ENCODE measurements at regions not wholly inside any gene's neighbourhood (a gene's known extent, or its start where the extent isn't known, plus 50 kb on each side); places are given as distances from the start of the nearest gene placed in this dataset.
"Not testable (repeated sequence)": the region's sequence is repeated elsewhere in the genome, so short reads cannot be mapped to it uniquely, and the experiment has no call there.

GRCh38 chr5:93359296-93359959 lies 221.6 kb downstream of the NR2F1-AS1 start:
- no peak for DNase-seq (ENCODE audit: low read depth)

DNA sequence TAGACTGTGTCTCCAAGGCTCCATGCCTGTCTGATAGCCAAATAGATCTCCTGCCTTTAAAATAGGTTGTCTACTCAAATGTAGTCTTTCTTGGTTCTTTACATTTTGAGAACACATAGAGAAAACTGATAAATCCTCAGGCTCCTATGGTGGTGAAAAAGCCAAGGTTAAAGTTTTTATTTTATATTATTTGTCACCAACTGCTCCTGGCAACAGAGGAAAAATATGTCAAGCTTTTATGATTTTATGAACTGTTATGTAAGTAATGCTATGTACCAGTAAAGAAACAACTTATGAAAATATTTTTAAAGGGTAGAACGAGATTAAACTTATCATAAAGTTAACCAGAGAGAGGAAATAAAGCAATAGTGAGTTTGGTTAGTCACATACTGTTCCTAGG lies 222.8 kb downstream of the NR2F1-AS1 start:
- DNase-seq (ENCODE audit: low read depth) = no peak

DNA sequence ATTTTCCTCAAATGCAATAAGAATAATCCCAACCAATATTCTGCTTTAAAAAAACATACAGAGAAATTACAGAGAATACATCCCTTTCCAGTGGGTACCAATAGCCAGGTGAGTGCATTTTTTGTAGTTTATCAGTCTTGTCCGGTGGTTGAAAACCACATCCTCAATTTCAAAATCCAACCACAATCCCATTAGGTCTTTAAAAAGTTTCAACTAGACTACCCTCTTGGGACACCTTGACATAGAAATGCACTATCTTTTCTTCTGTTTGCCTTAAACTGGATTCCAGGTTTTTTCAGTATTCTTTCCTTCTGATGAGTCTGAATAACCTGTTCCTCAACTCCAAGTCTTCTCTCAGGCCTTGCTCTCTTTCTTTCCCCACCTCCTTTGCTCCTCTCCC lies 223.3 kb downstream of the NR2F1-AS1 start:
- no peak for DNase-seq (ENCODE audit: low read depth)

GRCh38 chr5:93355691-93356090 lies 225.3 kb downstream of the NR2F1-AS1 start:
- no peak for DNase-seq (ENCODE audit: low read depth)

GRCh38 chr5:93352186-93352585 lies 228.8 kb downstream of the NR2F1-AS1 start:
- no peak for DNase-seq (ENCODE audit: low read depth)

DNA sequence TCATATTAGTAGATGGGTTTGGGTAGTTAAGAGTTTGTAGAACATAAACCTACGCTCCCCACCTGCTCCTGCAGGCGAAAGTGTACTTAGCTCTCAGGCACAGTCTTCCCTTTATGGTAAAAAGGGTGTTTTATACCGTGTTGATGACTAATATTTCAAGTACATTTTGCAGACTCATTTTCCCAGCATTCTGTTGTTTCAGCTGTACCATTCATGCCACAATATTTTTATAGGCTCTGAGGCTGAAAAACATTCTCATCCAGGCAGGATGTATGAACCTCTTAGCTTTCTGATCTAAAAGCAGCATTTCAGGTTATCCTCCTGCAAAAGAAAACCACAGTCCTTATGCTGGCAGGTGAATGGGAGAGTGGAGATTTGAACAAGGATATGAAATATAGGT lies 231.4 kb downstream of the NR2F1-AS1 start:
- peak; percentile 13 for DNase-seq (ENCODE audit: low read depth)

DNA sequence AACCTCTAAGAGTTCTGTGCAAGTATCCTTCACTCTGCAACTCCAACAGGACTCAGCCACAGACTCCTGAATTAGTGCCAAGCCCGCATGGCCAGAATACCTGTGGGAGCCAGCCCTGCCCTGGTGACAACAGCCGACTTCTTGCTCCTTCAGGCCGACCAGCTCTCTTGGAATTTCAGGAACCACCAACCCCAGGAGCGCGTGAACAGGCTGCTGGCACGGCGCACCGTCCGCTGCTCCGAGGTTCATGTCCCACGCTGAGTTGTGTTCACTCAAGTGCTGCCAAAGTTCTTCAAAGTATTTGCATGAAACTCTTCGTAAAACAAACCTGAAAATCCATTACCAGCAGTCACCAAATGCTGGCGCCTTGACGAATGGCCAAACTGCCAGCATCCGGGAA lies 232.8 kb downstream of the NR2F1-AS1 start:
- DNase-seq (ENCODE audit: low read depth) = no peak

- not testable (repeated sequence) for DNase-seq (ENCODE audit: low read depth)
Observed at GRCh38 chr5:93346850-93347249, 234.2 kb downstream of the NR2F1-AS1 start.

DNA sequence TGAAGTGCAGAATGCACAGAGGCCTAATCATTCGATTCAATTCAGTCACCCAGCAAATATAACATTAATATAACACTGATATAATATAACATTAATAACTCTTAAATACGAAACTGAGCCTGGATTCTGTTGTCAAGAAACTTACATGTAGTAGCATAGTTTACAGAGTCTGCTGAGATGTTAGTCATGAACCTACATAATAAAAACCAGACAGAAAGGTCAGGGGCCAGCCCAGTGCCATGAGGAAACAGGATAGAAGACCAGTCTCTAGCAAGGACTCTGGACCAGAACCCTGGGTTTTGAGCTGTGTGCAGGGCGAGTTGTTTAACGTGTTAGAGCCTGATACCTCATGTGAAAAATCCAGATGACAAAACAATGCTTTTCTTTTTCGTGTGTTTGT lies 234.7 kb downstream of the NR2F1-AS1 start:
- DNase-seq (ENCODE audit: low read depth) = no peak

DNA sequence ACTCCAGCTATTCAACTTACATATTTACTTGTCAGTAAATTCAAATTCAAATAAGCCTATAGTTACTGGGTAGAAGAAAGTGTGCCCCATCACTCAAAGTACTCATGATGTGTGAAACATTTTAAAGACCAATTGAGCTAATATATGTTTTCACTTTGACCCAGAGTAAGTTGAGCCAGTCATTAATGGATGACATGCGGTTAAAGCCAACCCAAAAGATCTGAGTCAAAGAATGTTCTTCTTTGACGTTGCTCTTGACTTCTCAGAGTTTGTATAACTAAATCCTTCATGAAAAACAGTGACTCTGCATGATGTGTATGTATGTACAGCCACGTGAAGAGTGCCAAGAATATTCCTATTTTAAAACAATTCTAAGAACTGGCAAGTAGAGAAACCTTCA lies 237.4 kb downstream of the NR2F1-AS1 start:
- DNase-seq (ENCODE audit: low read depth) = no peak

DNA sequence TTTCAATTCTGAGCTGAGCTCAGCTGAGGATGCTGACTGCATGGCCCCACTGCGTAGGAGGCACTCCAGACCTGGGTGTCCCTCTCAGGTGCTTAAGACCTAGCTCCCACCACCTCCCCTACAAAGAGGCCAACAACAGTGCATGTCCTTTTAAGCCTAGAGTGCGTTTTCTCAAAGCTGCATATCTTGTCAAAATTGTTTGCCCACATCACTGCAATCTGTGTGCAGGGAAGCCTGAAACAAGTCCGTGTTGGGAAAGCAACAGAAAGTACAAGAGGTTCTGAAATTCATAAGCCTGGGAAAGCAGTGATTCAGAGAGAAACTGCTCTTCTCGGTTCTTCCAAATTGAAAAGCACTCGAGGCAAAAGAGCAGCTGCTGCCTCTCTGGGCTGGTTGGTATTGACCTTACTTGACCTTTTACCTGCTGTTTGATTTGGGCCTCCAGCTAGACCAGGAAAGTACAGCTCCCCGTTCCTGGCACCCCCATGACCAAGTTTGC lies 238.4 kb downstream of the NR2F1-AS1 start:
- DNase-seq (ENCODE audit: low read depth) = no peak

DNA sequence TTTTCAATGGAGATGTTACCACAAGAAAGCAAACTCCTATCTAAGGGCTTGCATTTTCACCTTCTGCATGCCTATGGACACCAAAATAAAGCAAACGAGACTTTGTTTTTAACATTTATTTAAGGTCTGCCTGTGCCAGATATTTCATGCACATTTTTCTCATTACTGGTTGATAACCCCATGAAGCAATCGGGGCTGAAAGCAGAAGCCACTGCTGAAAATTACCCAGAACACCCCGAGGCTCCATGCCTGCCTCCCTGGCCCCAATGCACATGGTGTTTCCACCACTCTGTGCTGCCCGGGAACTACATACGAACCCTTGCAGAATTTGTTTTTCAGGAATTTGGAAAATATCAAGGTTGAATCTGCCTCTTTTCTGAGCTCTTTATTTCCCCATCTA lies 240.1 kb downstream of the NR2F1-AS1 start:
- no peak for DNase-seq (ENCODE audit: low read depth)

GRCh38 chr5:93337138-93337537 lies 243.9 kb downstream of the NR2F1-AS1 start:
- no peak for DNase-seq (ENCODE audit: low read depth)

DNA sequence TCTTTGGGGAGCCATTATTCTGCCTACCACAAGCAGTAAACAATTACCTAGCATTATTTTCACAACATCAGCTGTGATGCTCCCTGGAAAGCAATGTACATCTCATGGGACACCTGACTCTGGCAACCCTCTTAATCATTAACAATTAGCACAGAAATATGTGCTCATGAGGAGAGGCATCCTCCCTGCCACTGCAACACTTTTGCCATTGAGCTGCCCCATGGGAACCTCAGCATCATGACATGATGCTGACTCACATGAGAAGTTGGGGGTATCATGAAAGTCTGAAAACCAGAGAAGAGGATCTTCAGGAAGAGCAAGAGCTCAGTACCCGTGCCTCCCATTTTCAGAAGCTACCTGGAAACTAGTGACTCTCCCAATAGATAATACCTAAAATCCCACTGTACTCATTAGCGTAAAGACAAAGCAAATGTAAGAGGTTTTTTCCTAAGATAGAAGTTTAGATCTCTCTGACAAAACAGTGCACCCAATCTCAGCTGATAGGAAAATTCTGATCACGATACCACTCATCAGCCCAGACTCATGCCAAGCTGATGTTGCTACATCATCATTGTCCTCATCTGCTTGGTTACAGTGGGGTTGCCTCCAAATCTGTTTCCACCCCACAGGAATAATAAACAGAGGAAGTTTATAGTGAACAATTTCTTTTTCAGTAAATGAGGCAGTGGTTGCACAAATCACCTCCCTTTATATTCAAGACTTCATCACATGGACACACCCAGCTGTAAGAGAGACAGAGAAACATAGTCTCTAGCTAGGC lies 244.5 kb downstream of the NR2F1-AS1 start:
- no peak for DNase-seq (ENCODE audit: low read depth)

GRCh38 chr5:93331863-93332262 lies 249.2 kb downstream of the NR2F1-AS1 start:
- DNase-seq (ENCODE audit: low read depth) = no peak

DNA sequence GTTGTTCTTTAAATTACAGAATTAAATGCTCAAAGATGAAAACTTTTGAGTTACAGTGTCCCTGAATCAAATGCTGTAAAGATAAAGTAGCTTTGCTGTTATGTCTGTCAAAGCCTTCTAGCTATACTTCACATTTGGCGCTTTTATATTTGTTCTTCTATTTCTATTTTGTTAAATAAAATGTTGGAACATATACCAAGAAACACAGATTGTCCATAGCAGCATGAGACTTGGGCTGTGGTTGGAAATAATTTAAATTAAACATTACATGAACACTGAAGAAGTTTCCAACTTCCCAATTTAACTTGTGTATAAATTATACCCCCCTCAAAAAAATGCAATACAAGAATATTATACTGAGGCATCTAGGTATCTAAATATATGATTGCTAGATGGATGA lies 249.8 kb downstream of the NR2F1-AS1 start:
- DNase-seq (ENCODE audit: low read depth) = no peak

DNA sequence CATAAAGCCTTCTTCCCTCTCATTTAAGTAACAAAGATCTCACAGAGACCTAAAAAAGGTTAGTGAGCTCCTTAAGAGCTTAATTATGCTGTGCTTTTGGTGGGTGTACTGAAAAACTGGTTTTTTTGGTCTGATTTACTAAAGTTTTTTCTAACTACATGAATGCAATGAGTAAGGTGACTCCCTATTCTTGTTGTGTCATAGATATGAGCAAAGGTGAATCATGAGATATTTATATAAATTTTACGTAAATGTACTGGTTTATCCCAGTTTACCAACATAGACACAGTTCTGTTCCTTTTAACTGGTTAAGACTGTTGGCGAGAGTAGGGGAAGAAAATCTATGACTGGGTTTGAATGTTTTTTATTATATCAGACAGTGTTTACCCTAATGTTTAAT lies 250.5 kb downstream of the NR2F1-AS1 start:
- DNase-seq (ENCODE audit: low read depth) = no peak

GRCh38 chr5:93329756-93330155 lies 251.3 kb downstream of the NR2F1-AS1 start:
- no peak for DNase-seq (ENCODE audit: low read depth)

GRCh38 chr5:93328833-93329232 lies 252.2 kb downstream of the NR2F1-AS1 start:
- no peak for DNase-seq (ENCODE audit: low read depth)

GRCh38 chr5:93327605-93328004 lies 253.4 kb downstream of the NR2F1-AS1 start:
- DNase-seq (ENCODE audit: low read depth) = no peak

DNA sequence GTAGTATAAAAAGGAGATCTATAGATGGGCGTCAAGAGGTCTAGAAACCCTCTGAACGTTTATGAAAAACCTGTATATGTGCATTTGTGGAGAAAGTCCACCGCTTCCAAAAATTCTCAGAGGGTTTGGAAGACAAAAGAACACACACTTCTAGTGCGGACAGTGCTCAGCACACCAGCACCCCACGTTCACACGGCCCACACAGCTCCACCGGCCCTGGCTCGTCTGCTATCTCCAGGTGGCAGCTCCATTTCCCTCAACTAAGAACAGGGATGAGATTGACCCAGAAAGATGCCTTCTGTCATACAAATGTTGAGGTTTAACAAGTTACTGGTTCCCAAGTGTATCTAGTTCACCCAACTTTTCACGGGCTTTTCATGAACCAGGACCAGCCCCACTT lies 255.1 kb downstream of the NR2F1-AS1 start:
- no peak for DNase-seq (ENCODE audit: low read depth)

DNA sequence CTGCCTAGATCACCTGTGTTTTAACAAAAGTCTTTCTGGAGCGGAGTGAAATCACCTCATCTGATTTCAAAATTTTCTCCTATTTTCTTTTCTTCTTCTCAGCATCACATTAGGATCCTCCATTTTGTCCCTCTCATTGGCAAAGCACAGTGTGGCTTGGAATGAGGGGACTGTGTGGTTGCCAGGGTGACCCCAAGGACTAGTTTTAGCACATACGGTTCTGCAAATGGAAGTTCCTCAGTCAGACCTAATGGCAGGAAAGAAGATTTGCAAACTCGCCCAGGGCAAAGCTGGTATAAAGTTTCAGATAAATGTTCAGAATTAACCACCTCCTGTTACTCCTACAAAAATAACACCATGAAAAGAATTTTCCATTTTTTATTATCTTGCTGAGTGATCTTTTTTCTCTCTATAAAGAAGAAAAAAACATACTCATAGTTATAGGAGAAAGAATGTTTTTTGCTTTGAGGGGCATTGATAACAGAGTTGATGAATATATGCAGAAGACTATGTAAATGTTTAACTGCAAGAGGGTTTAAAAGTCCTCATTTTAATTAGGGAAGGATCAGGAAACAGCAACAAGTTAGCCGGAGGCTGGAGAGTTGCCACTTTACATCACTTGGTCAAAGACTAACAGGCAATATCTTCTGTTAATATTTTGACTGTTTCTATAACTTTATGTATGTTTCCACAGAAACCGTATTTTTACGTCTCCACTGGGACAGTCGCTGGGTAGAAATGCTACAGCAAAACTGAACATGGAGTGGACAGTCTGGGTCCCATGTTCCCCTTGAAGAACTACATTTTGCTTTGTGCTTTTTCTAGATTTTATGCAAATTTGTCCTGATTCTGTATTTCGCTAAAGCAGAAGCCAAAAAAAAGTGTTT lies 257.8 kb downstream of the NR2F1-AS1 start:
- DNase-seq (ENCODE audit: low read depth) = no peak
